CD4-positive, alpha-beta T cell treated with Interferon gamma for 1 hour (primary cell): ENCODE measurements at regions not wholly inside any gene's neighbourhood (a gene's known extent, or its start where the extent isn't known, plus 50 kb on each side); places are given as distances from the start of the nearest gene placed in this dataset.
A peak's percentile ranks its signal among the peaks of the same experiment; 100 is the strongest.
"Not testable (repeated sequence)": the region's sequence is repeated elsewhere in the genome, so short reads cannot be mapped to it uniquely, and the experiment has no call there.

Experiments
- DNase-seq: peaks from one replicate; pipeline ENCODE4 v3.0.0-alpha.2; 2020

DNA sequence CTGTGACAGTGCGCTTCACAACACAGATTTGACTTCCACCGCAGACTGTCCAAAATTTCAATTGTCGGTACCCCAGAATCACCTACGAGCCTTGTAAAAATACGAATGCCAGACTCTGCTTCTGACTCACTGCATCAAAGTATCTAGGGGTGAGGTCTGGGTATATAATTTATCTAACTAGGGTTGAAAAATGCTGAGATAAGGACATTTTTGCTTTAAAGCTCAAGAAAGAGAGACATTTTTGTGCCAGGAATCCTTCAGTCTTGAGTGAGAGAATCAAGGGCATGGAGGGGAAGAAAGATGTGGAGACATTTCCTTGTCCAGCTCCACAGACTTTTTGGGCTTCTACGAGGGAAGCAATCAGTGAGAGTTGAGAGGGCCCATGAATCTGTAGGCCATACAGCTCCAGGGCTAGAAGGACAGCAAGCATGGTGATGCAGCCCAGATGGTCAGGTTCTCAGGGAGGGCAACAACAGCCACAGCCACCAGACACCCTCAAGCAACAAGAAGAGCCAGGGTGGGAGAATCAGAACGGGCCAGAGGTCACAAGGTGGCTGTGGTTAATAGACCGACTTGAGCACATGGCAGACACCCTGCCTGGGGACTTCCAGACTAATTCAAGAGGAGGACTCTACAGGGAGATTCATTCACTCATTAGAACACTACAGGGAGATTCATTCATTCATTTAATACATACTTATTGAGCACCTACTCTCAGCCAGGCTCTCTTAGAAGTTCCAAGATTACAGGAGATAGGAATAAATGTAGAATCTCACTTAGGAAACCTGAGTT, 211.1 kb upstream of the PRDM1 start:
- no peak for DNase-seq

DNA sequence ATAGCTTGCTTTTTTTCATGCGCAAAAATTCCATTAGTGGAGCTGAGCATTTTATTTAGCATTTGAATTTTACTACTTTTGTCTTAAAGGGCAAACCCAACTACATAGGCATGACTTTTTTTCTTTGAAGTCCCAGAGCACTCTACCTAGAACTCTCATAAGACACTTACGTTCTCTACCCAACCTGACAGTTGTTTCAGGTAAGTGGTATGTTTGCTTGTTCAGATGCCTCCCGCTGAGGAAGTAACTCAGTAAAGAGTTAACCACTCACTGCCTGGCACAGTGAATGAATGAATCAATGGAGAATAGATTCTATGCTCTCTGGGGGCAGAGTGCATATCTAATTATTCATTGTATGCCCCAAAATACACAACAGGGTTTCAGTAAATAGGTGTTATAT, 212.3 kb upstream of the PRDM1 start:
- no peak for DNase-seq

DNA sequence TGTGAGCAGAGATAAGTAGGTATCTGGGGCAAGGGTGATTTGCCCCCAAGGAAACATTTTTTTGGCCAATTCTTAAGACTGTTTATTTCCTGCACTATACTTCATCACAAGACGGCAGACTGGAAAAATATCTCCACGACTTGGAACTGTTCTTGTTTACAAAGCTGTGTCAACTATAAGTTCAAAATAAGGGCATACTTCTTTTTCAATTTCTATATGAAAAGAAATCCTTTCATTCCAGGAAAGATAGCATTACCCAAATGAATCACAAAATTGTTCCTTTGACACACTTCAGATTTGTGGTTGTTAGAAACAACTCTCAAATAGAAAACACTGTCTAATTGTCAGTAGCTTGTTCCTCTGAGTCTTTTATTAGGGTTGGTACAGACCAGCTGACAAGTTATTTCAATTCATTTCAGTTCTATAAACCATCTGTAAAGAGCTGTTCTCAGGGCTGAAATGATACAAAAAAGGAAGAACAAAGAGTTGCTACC, 212.9 kb upstream of the PRDM1 start:
- DNase-seq: no peak

- peak; percentile 67 for DNase-seq
Measured at GRCh38 chr6:105872249-105872648, 213.9 kb upstream of the PRDM1 start.

DNA sequence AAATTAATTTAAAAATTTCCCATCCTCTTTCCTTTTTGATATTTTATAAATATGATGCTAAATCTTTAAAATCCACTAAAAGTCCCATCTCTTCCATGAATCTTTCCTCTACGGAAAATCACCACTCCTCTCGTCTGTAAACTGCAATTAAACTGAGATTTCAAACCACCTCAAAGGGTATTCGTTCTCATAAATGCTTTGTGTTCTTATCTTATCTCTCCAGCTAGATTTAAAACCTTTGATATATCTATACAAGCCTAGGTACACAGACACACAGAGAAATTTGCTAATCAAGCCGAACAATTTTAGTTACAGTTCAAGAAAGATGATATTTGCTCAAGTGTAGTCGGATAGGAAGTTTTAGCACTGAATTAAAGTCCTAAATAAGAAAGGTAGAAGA, 214.6 kb upstream of the PRDM1 start:
- no peak for DNase-seq

GRCh38 chr6:105869835-105870440, 216.2 kb upstream of the PRDM1 start:
- no peak for DNase-seq

DNA sequence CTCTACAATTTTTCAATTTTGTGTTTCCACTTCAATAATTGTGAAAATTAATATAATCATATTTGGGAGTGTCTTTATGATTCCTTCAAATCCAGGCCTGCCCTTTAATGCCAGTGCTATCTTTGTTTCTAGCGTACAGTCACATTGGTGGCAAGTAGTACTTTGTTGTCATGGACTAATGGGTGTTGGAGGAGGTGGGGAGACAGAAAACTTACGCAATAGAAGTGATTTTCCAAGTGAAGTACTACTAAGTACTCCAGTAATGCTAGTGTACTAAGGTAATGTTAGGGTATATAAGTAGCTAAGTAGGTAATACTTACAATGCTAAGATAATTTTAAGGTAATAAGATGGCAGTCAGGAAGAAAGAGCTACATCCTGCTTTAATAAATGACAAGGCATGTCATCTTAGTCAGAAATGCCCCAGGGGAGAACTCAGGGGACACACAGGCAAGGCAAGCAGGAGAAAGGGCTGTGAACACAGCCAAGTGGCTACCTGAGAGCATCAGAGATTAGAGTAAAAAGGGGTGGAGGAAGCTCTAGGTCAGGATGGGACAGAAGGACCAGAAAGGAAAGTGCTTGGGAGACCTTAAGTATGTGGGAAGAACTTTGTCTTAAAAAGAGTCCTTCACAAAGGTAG, 217.2 kb upstream of the PRDM1 start:
- no peak for DNase-seq

DNA sequence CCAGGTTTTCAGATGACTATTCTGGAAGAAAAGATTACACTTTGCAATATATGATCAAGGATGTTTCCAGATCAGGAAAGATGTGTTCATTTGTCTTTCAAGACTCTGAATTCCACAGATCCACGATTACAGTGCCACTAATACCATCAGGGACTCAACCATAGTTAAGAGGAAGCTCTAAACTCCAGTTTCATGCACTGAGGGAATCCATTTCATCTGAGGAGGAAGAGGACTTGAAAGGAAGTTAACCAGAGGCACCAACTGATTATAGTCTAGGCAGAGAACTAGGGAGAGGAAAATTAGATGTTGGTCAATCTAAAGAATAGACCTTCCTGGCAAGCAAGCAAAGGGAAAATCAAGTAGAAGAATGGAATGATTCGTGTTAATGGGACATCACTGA, 218.3 kb upstream of the PRDM1 start:
- no peak for DNase-seq

DNA sequence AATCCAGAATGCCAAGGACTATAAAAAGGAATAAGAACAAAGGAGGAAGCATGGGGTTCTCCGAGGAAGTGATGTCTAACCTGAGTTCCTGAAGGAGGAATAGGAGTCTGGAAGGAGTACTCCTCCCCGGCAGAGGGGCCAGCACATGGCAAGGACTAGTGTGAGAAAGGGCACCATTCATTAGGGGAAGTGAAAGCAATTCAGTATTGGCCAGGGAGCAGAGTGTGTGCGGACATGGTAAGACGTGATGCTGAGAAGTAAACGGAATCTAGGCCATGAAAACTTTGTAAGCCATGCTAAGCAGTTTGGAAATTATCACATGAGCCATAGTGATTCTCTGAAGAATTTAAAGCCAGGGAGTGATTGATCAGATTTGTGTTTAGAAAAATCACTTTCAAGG, 218.9 kb upstream of the PRDM1 start:
- DNase-seq: no peak

- DNase-seq: no peak
Measured at GRCh38 chr6:105862936-105863607, 223.1 kb upstream of the PRDM1 start.

GRCh38 chr6:105860927-105861326, 225.2 kb upstream of the PRDM1 start:
- not testable (repeated sequence) for DNase-seq

DNA sequence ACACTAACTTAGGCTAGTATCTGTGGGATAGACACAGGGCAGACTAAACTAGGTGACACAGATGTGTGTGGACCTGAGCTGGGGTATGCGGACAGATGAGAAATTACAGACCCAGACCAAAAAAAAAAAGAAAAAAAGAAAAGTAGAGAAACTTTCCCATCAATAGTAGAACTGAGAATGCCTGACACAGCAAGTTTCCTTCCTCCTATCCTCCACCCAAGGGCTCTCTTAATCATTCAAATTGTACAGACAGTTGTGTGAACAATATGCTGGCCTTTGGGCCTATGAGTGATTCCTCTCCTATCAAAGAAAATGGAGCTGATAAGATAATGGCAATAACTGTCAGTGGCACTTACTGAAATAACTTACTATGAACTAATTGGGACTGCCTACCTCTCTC, 226.7 kb upstream of the PRDM1 start:
- no peak for DNase-seq

- DNase-seq: not testable (repeated sequence)
Measured at GRCh38 chr6:105858639-105859038, 227.5 kb upstream of the PRDM1 start.

DNA sequence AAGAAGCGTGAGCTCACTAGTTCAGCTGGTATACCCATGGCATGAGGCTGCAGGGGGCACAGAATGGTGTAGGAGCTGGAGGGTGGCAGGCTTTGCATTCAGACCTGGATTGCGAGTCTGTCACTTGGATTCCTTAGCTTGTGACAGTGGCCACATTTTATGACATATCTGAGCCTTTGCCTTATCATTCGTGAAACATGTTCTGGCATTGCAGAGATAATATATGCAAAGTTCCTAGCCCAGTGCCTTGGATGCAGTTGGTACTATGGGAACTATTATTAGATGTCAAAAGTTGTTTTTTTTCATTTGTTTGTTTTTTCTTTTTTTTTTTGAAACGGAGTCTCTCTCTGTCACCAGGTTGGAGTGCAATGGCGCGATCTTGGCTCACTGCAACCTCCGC, 230.7 kb upstream of the PRDM1 start:
- no peak for DNase-seq

- DNase-seq: not testable (repeated sequence)
Measured at GRCh38 chr6:105853979-105854378, 232.2 kb upstream of the PRDM1 start.

GRCh38 chr6:105851606-105852005, 234.5 kb upstream of the PRDM1 start:
- DNase-seq: no peak

- no peak for DNase-seq
Measured at GRCh38 chr6:105851113-105851580, 235.0 kb upstream of the PRDM1 start.

- no peak for DNase-seq
Measured at GRCh38 chr6:105850261-105851112, 235.6 kb upstream of the PRDM1 start.

GRCh38 chr6:105849746-105850145, 236.4 kb upstream of the PRDM1 start:
- no peak for DNase-seq

DNA sequence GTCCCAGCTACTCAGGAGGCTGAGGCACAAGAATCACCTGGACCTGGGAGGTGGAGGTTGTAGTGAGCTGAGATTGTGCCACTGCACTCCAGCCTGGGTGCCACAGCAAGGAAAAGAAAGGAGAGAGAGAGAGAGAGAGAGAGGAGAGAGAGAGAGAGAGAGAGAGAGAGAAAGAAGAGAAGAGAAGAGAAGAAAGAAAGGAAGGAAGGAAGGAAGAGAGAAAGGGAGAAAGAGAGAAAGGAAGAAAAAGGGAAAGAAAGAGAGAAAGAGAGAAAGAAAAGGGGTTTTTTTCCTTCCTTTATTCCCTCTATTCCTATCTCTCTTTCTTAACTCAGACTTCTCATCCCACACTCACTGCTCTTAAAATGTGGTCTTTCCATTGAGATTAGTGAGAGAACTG, 238.7 kb upstream of the PRDM1 start:
- DNase-seq: no peak

DNA sequence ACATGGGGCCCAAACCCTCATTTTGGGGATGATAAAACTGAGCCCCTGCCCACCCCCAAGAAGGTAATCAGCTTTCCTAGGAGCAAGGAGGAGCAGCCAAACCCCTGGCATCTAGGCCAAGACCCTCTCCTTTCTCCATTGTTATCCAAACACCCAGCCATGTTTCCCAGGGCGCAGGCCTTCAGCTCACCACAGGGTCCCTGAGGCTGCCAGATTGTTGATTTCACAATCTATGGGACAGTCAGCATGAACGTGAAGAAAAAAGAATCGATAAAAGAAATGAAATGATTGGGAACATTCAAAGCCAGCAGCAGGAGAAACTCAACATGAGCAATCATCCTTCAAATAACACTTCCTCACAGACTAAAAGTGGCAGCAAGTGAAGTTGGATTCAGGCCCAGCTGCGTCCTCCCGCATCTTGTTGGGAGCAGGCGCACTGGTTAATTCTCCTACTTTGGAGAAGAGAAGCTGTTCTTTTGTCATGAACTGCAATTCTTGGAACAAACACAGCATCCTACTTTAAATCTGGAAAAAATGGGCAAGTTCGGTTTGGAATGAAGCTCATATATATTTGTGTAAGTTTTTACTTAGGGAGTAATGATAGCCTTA, 241.8 kb upstream of the PRDM1 start:
- DNase-seq: no peak

DNA sequence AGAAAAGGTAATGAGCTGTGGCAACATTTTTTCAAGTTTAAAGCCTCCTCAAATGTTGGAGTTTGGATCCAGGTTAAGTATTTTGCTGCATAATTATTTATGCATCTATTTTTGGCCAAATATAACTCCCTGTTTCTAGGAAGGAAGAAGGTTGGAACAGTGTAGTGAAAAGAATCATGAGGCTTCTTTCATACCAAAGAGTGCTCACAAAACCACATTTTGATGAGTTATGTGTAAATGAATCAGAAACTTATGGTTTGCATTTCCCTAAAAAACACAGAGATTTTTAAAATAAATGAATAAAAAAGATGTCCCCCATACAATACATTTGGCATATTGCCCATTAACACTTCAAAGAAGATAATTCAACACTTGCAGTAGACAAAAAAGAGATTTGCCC, 246.9 kb upstream of the PRDM1 start:
- no peak for DNase-seq
